Panc1 (cell line): ENCODE measurements at regions not wholly inside any gene's neighbourhood (a gene's known extent, or its start where the extent isn't known, plus 50 kb on each side); places are given as distances from the start of the nearest gene placed in this dataset.

Experiments
- ATAC-seq: fragments of 200-7000 bp; cut with Tn5 transposase; 2 replicates; pipeline ENCODE4 v1.9.1; 2020; ENCODE audit warnings: mild to moderate bottlenecking, moderate library complexity
- BruUV-seq: library from RNA; stranded (reverse); fragments of 400-500 nt; replicated peaks from 2 replicates; lab custom pipeline; 2021; lab: Mats Ljungman, UMichigan
- CTCF ChIA-PET: fragments of 300-600 bp; sonication (Branson Sonifier 250); formaldehyde crosslinking; loops from one replicate; lab custom pipeline; 2022; ENCODE audit warnings: antibody characterized with exemption; lab: Charles Lee
- POLR2A ChIA-PET: fragments of 300-600 bp; sonication (Branson Sonifier 250); formaldehyde crosslinking; loops from one replicate; lab custom pipeline; 2022; ENCODE audit warnings: antibody characterized with exemption; lab: Charles Lee
- DNase-seq: peaks from one replicate; pipeline ENCODE4 v3.0.0-alpha.2; 2010; ENCODE audit warnings: low read depth, low spot score
- H3K27ac ChIP-seq: 2 replicates; pipeline ENCODE4 v1.5.1; 2011; ENCODE audit warnings: mild to moderate bottlenecking, low read length, inconsistent platforms
- H3K27me3 ChIP-seq: fragments of 200-500 bp; sonication (Bioruptor generic); 2 replicates; pipeline ENCODE4 v1.6.0; 2014; ENCODE audit warnings: low read length, inconsistent platforms; ENCODE audit not compliant: control insufficient read depth, insufficient read depth
- H3K36me3 ChIP-seq: fragments of 200-500 bp; sonication (Bioruptor generic); 2 replicates; pipeline ENCODE4 v1.5.1; 2014; ENCODE audit warnings: inconsistent platforms, mild to moderate bottlenecking, low read length, moderate library complexity; ENCODE audit not compliant: control insufficient read depth, insufficient read depth
- H3K4me1 ChIP-seq: 2 replicates; pipeline ENCODE4 v1.5.1; 2011; ENCODE audit warnings: inconsistent platforms, mild to moderate bottlenecking, low read length, moderate library complexity; ENCODE audit not compliant: control insufficient read depth, insufficient read depth
- H3K4me3 ChIP-seq, 2 experiments: 2 replicates each; pipeline ENCODE4 v1.5.1; 2011 to 2012; ENCODE audit warnings: low read depth in 2 of 2, low read length in 2 of 2, mild to moderate bottlenecking in 2 of 2, inconsistent platforms in 1 of 2, moderate library complexity in 1 of 2
- H3K9me3 ChIP-seq: fragments of 200-500 bp; sonication (Bioruptor generic); 2 replicates; pipeline ENCODE4 v1.5.1; 2014; ENCODE audit warnings: low read depth, mild to moderate bottlenecking, inconsistent platforms, low read length, moderate library complexity; ENCODE audit not compliant: control insufficient read depth, insufficient read depth
- CTCF ChIP-seq: fragments of 450-650 bp; IDR thresholded peaks from 2 replicates; pipeline ENCODE4 v1.5.1; 2017; ENCODE audit warnings: mild to moderate bottlenecking
- POLR2AphosphoS5 ChIP-seq: IDR thresholded peaks from 2 replicates; pipeline ENCODE4 v1.6.1; 2012; ENCODE audit warnings: mild to moderate bottlenecking, low read depth, low read length, moderate library complexity
- REST ChIP-seq, 2 experiments: IDR thresholded peaks; 2 replicates each; pipeline ENCODE4 v1.6.1; 2011 to 2012; ENCODE audit warnings: low read depth in 2 of 2, control low read depth in 1 of 2, low read length in 1 of 2, mild to moderate bottlenecking in 1 of 2, moderate library complexity in 1 of 2; ENCODE audit not compliant: insufficient read depth in 1 of 2
- SIN3A ChIP-seq: IDR thresholded peaks from 2 replicates; pipeline ENCODE4 v1.6.1; 2012; ENCODE audit warnings: low read depth, mild to moderate bottlenecking, low read length, moderate library complexity, borderline replicate concordance; ENCODE audit not compliant: insufficient read depth
- TCF7L2 ChIP-seq: IDR thresholded peaks from 2 replicates; pipeline ENCODE4 v1.6.1; 2011; ENCODE audit warnings: mild to moderate bottlenecking, low read depth, low read length, inconsistent platforms
- in situ Hi-C: cut with HindIII; loops from 2 replicates; pipeline ENCODE4 v1.10.0; 2016; ENCODE audit warnings: low sequenced_read_pairs, low pct_unique_long_range_greater_than_20kb
- intact Hi-C: fragments of 100-400 bp; cut with micrococcal nuclease; formaldehyde crosslinking; loops from one replicate; pipeline ENCODE4 v1.10.0; 2022; ENCODE audit not compliant: unreplicated experiment

GRCh38 chr13:111535523-111535811, 215.0 kb downstream of the TEX29 start:
- ATAC-seq (no peak), DNase-seq (no peak)
- TF ChIP-seq TCF7L2 (no peak), REST (IDR thresholded peaks at IDR 0.05; ENCODE audit: insufficient read depth in 1 of 2, low read depth in 2 of 2, low read length in 1 of 2) (no peak), SIN3A (no peak), CTCF (no peak), POLR2AphosphoS5 (no peak)
- ChIA-PET POLR2A (no interaction called here), CTCF (no interaction called here)
- no peak overlapping the region for H3K27ac ChIP-seq
- BruUV-seq = no TSS peak
- H3K9me3 ChIP-seq = no peaks in the 10 kb centered on the region
- H3K27me3 ChIP-seq = peaks cover 9% of the 10 kb centered on the region
- H3K4me3 ChIP-seq = no peak overlapping the region
- in situ Hi-C loops = no loop called here
- no peaks in the 10 kb centered on the region; the same call in 1 of the 2 replicates for H3K36me3 ChIP-seq
- no peaks in the 10 kb centered on the region for H3K4me1 ChIP-seq
- intact Hi-C loops = no loop called here

GRCh38 chr13:111536075-111536642, 215.7 kb downstream of the TEX29 start:
- no peak for DNase-seq
- Histone ChIP-seq H3K4me3 (no peak overlapping the region), H3K4me1 (no peaks in the 10 kb centered on the region), H3K9me3 (no peaks in the 10 kb centered on the region), H3K27ac (no peak overlapping the region), H3K27me3 (peaks cover 9% of the 10 kb centered on the region), H3K36me3 (no peaks in the 10 kb centered on the region; the same call in 1 of the 2 replicates)
- no peak for ATAC-seq
- no TSS peak for BruUV-seq
- TF ChIP-seq POLR2AphosphoS5 = no peak
- no peak for TF ChIP-seq CTCF
- TF ChIP-seq SIN3A = no peak
- no peak for TF ChIP-seq REST (IDR thresholded peaks at IDR 0.05; ENCODE audit: insufficient read depth in 1 of 2, low read depth in 2 of 2, low read length in 1 of 2)
- ChIA-PET POLR2A (no interaction called here), CTCF (no interaction called here)
- in situ Hi-C loops = no loop called here
- intact Hi-C loops = no loop called here
